Stimulated activated CD8-positive, alpha-beta memory T cell treated with anti-CD3 and anti-CD28 coated beads, Interleukin-15, amount 100 ng/mL, for 4 hours (primary cell): ENCODE measurements at regions not wholly inside any gene's neighbourhood (a gene's known extent, or its start where the extent isn't known, plus 50 kb on each side); places are given as distances from the start of the nearest gene placed in this dataset.
"Not testable (repeated sequence)": the region's sequence is repeated elsewhere in the genome, so short reads cannot be mapped to it uniquely, and the experiment has no call there.

Experiments used
- DNase-seq, 2 donors: peaks; one replicate each; pipeline ENCODE4 v3.0.0-alpha.2; 2020; ENCODE audit warnings: low read depth in 2 of 2

GRCh38 chr2:166381-166780 lies 97.5 kb downstream of the SH3YL1 start:
- peak in 1 of 2 donors; percentile 10 for DNase-seq

GRCh38 chr2:165530-165929 lies 98.3 kb downstream of the SH3YL1 start:
- DNase-seq, result no peak

GRCh38 chr2:162473-163382 lies 101.1 kb downstream of the SH3YL1 start:
- no peak for DNase-seq

- DNase-seq, result no peak
Observed at GRCh38 chr2:161729-162128, 102.1 kb downstream of the SH3YL1 start.

- DNase-seq, result no peak
Observed at GRCh38 chr2:151553-152334, 105.4 kb upstream of the FAM110C start.

GRCh38 chr2:145407-145806 lies 99.1 kb upstream of the FAM110C start:
- no peak for DNase-seq

- no peak for DNase-seq
Observed at GRCh38 chr2:141611-142010, 95.3 kb upstream of the FAM110C start.

- DNase-seq, result no peak
Observed at GRCh38 chr2:136666-137065, 90.4 kb upstream of the FAM110C start.

- no peak for DNase-seq
Observed at GRCh38 chr2:133675-134593, 87.6 kb upstream of the FAM110C start.

GRCh38 chr2:126769-127168 lies 80.5 kb upstream of the FAM110C start:
- DNase-seq, result not testable (repeated sequence)

- no peak for DNase-seq
Observed at GRCh38 chr2:124241-124880, 78.1 kb upstream of the FAM110C start.

- no peak for DNase-seq
Observed at GRCh38 chr2:116953-117352, 70.6 kb upstream of the FAM110C start.

- DNase-seq, result no peak
Observed at GRCh38 chr2:115303-115702, 69.0 kb upstream of the FAM110C start.

GRCh38 chr2:114616-115015 lies 68.3 kb upstream of the FAM110C start:
- no peak for DNase-seq

GRCh38 chr2:109998-110397 lies 63.7 kb upstream of the FAM110C start:
- DNase-seq, result no peak

- no peak for DNase-seq
Observed at GRCh38 chr2:108920-109809, 62.9 kb upstream of the FAM110C start.

- no peak for DNase-seq
Observed at GRCh38 chr2:101016-101415, 54.7 kb upstream of the FAM110C start.
